ENCODE measurements at regions not wholly inside any gene's neighbourhood (a gene's known extent, or its start where the extent isn't known, plus 50 kb on each side); places are given as distances from the start of the nearest gene placed in this dataset.

DNA sequence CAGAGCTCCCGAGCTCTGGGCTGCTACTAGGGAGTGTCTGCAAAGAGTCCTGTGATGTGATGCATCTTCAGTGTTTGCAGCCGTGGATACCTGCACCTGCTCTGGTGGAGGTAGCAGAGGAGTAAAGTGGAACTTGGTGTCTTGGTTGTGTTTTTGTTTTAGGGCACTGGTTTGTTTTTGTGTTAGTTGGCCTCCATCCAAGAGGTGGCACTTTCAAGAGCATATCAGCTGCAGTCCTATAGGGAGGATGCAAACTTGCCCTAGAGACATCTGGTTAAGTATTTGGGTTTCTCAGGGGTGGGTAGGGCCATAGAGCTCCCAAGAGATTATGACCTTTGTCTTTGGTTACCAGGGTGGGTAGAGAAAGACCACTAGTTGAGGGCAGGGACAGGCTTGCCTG lies 1249.0 kb upstream of the FAM98A start:
- no peak for TF ChIP-seq RAD21 (conservative IDR thresholded peaks at IDR 0.05)
- no peak for TF ChIP-seq TAF1 (IDR thresholded peaks at IDR 0.05; ENCODE audit: low read depth)
- TF ChIP-seq, protein P1, sequence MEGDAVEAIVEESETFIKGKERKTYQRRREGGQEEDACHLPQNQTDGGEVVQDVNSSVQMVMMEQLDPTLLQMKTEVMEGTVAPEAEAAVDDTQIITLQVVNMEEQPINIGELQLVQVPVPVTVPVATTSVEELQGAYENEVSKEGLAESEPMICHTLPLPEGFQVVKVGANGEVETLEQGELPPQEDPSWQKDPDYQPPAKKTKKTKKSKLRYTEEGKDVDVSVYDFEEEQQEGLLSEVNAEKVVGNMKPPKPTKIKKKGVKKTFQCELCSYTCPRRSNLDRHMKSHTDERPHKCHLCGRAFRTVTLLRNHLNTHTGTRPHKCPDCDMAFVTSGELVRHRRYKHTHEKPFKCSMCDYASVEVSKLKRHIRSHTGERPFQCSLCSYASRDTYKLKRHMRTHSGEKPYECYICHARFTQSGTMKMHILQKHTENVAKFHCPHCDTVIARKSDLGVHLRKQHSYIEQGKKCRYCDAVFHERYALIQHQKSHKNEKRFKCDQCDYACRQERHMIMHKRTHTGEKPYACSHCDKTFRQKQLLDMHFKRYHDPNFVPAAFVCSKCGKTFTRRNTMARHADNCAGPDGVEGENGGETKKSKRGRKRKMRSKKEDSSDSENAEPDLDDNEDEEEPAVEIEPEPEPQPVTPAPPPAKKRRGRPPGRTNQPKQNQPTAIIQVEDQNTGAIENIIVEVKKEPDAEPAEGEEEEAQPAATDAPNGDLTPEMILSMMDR (IDR thresholded peaks at IDR 0.05; ENCODE audit: poor library complexity, severe bottlenecking) = no peak
- TF ChIP-seq, protein P2, sequence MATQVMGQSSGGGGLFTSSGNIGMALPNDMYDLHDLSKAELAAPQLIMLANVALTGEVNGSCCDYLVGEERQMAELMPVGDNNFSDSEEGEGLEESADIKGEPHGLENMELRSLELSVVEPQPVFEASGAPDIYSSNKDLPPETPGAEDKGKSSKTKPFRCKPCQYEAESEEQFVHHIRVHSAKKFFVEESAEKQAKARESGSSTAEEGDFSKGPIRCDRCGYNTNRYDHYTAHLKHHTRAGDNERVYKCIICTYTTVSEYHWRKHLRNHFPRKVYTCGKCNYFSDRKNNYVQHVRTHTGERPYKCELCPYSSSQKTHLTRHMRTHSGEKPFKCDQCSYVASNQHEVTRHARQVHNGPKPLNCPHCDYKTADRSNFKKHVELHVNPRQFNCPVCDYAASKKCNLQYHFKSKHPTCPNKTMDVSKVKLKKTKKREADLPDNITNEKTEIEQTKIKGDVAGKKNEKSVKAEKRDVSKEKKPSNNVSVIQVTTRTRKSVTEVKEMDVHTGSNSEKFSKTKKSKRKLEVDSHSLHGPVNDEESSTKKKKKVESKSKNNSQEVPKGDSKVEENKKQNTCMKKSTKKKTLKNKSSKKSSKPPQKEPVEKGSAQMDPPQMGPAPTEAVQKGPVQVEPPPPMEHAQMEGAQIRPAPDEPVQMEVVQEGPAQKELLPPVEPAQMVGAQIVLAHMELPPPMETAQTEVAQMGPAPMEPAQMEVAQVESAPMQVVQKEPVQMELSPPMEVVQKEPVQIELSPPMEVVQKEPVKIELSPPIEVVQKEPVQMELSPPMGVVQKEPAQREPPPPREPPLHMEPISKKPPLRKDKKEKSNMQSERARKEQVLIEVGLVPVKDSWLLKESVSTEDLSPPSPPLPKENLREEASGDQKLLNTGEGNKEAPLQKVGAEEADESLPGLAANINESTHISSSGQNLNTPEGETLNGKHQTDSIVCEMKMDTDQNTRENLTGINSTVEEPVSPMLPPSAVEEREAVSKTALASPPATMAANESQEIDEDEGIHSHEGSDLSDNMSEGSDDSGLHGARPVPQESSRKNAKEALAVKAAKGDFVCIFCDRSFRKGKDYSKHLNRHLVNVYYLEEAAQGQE (IDR thresholded peaks at IDR 0.05; ENCODE audit: borderline replicate concordance) = no peak
